Nephron (organoid): ENCODE measurements at regions not wholly inside any gene's neighbourhood (a gene's known extent, or its start where the extent isn't known, plus 50 kb on each side); places are given as distances from the start of the nearest gene placed in this dataset.

Experiments used
- H3K27ac Mint-ChIP-seq, 3 experiments: 2 replicates each; pipeline ENCODE4 v1.8.0; 2020; ENCODE audit warnings: mixed read lengths in 3 of 3, mild to moderate bottlenecking in 2 of 3, moderate library complexity in 1 of 3
- H3K27me3 Mint-ChIP-seq: 2 replicates; pipeline ENCODE4 v1.8.0; 2021; ENCODE audit warnings: low read depth, mild to moderate bottlenecking, moderate library complexity, mixed read lengths
- H3K36me3 Mint-ChIP-seq: 2 replicates; pipeline ENCODE4 v1.8.0; 2020; ENCODE audit warnings: low read depth, mixed read lengths
- H3K4me1 Mint-ChIP-seq: 2 replicates; pipeline ENCODE4 v1.8.0; 2020; ENCODE audit warnings: mixed read lengths
- H3K4me3 Mint-ChIP-seq, 3 experiments: 2 replicates each; pipeline ENCODE4 v1.8.0; 2020; ENCODE audit warnings: mild to moderate bottlenecking in 3 of 3, mixed read lengths in 3 of 3, moderate library complexity in 2 of 3
- H3K9me3 Mint-ChIP-seq: 2 replicates; pipeline ENCODE4 v1.8.0; 2020; ENCODE audit warnings: mixed read lengths
- TF ChIP-seq, protein P1 (sequence below), 3 experiments: fragments of 200-600 bp; sonication (generic); IDR thresholded peaks; one replicate each; pipeline ENCODE4 v1.5.0; 2021; ENCODE audit warnings: antibody characterized with exemption in 3 of 3; ENCODE audit not compliant: unreplicated experiment in 3 of 3

DNA sequence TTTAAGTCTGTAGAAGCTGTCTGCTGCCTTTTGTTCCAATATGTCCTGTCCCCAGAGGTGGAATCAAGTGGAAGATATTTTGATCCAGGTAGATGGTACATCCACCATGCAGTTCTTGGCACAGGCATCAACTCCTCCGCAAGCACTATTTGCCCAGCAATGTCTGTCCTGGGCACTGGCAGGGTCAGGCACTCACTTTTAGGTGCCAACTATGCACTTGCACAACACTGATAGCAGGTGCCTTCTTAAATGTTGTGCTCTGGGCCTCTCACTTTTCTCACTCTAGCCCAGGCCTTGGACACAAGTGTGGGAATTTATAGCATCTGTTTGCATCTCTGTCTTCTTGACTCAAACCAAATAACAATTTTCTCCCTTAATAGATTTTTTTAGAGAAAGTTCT is 140.5 kb upstream of the UBE2E2 start:
- Mint-ChIP-seq H3K27ac (no peak overlapping the region), H3K27me3 (peaks cover 3% of the 10 kb centered on the region), H3K36me3 (no peaks in the 10 kb centered on the region), H3K9me3 (peaks cover 22% of the 10 kb centered on the region), H3K4me1 (no peaks in the 10 kb centered on the region), H3K4me3 (no peak overlapping the region)
- TF ChIP-seq, protein P1, sequence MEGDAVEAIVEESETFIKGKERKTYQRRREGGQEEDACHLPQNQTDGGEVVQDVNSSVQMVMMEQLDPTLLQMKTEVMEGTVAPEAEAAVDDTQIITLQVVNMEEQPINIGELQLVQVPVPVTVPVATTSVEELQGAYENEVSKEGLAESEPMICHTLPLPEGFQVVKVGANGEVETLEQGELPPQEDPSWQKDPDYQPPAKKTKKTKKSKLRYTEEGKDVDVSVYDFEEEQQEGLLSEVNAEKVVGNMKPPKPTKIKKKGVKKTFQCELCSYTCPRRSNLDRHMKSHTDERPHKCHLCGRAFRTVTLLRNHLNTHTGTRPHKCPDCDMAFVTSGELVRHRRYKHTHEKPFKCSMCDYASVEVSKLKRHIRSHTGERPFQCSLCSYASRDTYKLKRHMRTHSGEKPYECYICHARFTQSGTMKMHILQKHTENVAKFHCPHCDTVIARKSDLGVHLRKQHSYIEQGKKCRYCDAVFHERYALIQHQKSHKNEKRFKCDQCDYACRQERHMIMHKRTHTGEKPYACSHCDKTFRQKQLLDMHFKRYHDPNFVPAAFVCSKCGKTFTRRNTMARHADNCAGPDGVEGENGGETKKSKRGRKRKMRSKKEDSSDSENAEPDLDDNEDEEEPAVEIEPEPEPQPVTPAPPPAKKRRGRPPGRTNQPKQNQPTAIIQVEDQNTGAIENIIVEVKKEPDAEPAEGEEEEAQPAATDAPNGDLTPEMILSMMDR (IDR thresholded peaks at IDR 0.05; ENCODE audit: unreplicated experiment in 3 of 3) = no peak

DNA sequence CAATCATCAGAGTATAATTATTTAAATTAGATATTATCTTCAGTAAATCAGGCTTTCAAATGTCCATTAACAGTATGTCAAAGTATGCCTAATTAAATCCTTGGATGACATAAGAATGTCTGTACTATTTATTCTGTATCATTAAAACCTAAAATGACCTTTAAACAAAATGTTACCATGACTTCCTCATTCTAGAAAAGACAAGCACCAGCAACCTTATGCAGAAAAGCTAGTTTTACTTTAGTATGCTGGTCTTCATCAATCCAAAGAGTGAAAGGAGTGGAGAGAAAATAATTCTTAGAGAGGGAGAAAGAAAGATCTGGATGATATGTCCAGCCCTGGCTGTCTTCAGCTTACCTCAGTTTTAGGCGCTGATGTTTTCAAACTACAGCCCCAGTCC is 140.1 kb upstream of the UBE2E2 start:
- H3K4me3 Mint-ChIP-seq = no peak overlapping the region
- TF ChIP-seq, protein P1 (IDR thresholded peaks at IDR 0.05; ENCODE audit: unreplicated experiment in 3 of 3) = no peak
- H3K27me3 Mint-ChIP-seq = peaks cover 3% of the 10 kb centered on the region
- H3K36me3 Mint-ChIP-seq = no peaks in the 10 kb centered on the region
- H3K9me3 Mint-ChIP-seq = peaks cover 22% of the 10 kb centered on the region
- H3K27ac Mint-ChIP-seq = no peak overlapping the region
- H3K4me1 Mint-ChIP-seq = no peaks in the 10 kb centered on the region

DNA sequence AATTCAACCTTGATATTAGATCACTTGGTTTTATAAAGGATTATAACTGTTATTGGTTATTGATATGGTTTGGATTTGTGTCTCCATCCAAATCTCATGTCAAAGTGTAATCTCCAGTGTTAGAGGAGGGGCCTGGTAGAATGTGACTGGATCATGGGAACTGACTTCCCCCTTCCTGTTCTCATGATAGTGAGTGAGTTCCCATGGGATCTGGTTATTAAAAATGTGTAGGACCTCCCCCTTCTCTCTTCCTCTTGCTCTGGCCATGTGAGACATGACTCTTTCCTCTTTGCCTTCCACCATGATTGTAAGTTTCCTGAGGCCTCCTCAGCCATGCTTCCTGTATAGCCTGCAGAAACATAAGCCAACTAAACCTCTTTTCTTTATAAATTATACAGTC is 136.0 kb upstream of the UBE2E2 start:
- H3K27me3 Mint-ChIP-seq = no peaks in the 10 kb centered on the region
- no peak overlapping the region for H3K27ac Mint-ChIP-seq
- H3K36me3 Mint-ChIP-seq = no peaks in the 10 kb centered on the region
- H3K4me1 Mint-ChIP-seq = peaks cover 11% of the 10 kb centered on the region
- H3K9me3 Mint-ChIP-seq = no peaks in the 10 kb centered on the region
- H3K4me3 Mint-ChIP-seq = no peak overlapping the region
- TF ChIP-seq, protein P1 (IDR thresholded peaks at IDR 0.05; ENCODE audit: unreplicated experiment in 3 of 3) = no peak

DNA sequence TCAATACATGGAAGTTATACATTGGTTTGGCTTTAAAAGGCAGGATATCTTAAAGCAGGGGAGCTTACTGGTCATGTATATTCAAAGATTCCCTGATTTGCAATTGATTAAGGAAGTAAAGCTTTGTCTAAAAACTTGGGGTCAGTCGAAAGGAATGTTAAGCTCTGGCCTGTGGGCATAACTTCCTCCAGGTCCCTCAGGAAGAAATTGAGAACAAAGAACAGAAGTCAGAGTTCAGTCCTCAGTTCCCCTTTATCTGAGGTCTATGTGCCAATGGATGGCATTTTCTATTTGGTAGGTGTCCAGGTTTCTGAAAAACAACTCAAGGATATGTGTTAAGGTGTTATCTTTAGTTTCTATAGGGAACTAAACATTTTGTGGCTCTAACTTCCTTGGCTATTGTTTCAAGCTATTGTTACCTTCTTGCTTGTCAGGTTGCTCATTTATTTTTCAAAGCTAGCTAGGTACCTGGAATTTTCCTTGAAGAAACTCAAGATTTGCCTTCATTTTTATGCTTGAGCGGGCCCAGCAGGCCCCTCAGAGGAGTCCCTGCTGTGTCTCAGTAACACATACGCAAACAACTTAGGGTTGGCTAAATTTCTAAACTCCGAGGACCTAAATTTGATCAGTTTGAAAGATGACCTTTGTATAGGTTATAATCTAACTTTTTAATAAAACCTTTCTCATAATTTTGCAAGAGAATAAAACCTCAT is 135.0 kb upstream of the UBE2E2 start:
- Mint-ChIP-seq H3K4me1 (peaks cover 12% of the 10 kb centered on the region), H3K27ac (no peak overlapping the region), H3K4me3 (no peak overlapping the region), H3K27me3 (no peaks in the 10 kb centered on the region), H3K9me3 (no peaks in the 10 kb centered on the region), H3K36me3 (no peaks in the 10 kb centered on the region)
- TF ChIP-seq, protein P1 (IDR thresholded peaks at IDR 0.05; ENCODE audit: unreplicated experiment in 3 of 3) = no peak

DNA sequence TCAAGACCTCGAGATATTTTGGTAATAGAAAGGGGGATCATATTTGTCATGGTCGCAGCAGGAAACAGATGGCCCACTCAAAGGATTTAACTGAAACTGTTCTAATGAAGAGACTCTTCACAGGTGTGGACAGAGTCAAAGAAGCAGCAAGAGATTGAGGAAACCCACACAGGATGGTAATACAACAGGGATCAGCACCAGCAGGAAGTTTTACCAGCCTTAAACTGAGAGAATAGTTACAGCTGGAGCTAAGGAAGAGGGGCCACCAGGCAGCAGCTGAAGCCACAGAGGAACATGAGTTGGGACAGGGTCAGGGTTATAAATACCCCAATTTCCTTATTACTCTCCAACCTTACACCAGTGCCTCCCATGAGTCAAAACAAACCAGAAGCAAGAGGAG is 131.8 kb upstream of the UBE2E2 start:
- Mint-ChIP-seq H3K27me3 (no peaks in the 10 kb centered on the region), H3K4me1 (peaks cover 29% of the 10 kb centered on the region), H3K9me3 (no peaks in the 10 kb centered on the region), H3K4me3 (peak overlapping the region in 1 of 3 experiments; percentile 10), H3K27ac (peak overlapping the region in 2 of 3 experiments; percentile 0 to 60), H3K36me3 (no peaks in the 10 kb centered on the region)
- TF ChIP-seq, protein P1 (IDR thresholded peaks at IDR 0.05; ENCODE audit: unreplicated experiment in 3 of 3) = no peak

DNA sequence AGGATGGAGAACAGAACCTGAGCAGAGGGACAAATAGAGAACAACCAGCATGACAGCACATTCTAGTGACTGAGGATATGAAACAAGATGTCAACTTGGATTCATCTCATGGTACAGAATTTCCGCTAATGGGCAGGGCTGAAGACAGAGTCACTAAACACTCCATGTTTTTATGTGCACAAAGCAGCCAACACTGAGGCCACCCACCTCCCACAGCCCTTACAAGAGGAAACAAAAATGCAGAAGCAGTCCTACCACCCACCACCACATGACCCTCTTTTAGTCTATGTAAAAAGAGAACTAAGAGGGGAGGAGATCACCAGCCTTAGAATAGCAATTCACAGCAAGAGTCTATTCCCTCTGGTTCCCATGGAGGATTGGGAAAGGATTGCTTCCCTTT is 131.4 kb upstream of the UBE2E2 start:
- no peaks in the 10 kb centered on the region for H3K27me3 Mint-ChIP-seq
- H3K4me3 Mint-ChIP-seq = peak overlapping the region in 1 of 3 experiments; percentile 26
- peak overlapping the region in 2 of 3 experiments; percentile 0 to 60 for H3K27ac Mint-ChIP-seq
- TF ChIP-seq, protein P1 (IDR thresholded peaks at IDR 0.05; ENCODE audit: unreplicated experiment in 3 of 3) = no peak
- H3K4me1 Mint-ChIP-seq = peaks cover 34% of the 10 kb centered on the region
- no peaks in the 10 kb centered on the region for H3K36me3 Mint-ChIP-seq
- no peaks in the 10 kb centered on the region for H3K9me3 Mint-ChIP-seq
